Mononuclear cell (primary cell): ENCODE measurements at regions not wholly inside any gene's neighbourhood (a gene's known extent, or its start where the extent isn't known, plus 50 kb on each side); places are given as distances from the start of the nearest gene placed in this dataset.

Experiments used
- H3K27me3 ChIP-seq: 2 replicates; pipeline ENCODE4 v1.6.0; 2011; ENCODE audit warnings: low read length, control low read depth; ENCODE audit not compliant: insufficient read depth
- H3K4me1 ChIP-seq: 2 replicates; pipeline ENCODE4 v1.5.1; 2011; ENCODE audit warnings: mild to moderate bottlenecking, low read length, control low read depth; ENCODE audit not compliant: insufficient read depth
- H3K4me3 ChIP-seq: 2 replicates; pipeline ENCODE4 v1.5.1; 2011; ENCODE audit warnings: mild to moderate bottlenecking, low read length, moderate library complexity
- H3K9me3 ChIP-seq: 2 replicates; pipeline ENCODE4 v1.5.1; 2011; ENCODE audit warnings: low read depth, mild to moderate bottlenecking, control low read depth, low read length

- Histone ChIP-seq H3K9me3 (no peaks in the 10 kb centered on the region), H3K4me3 (no peak overlapping the region), H3K27me3 (no peaks in the 10 kb centered on the region), H3K4me1 (no peaks in the 10 kb centered on the region)
Observed at GRCh38 chr13:73740666-73741065, 393.5 kb downstream of the KLF12 start.

GRCh38 chr13:73739394-73739793 lies 394.8 kb downstream of the KLF12 start:
- Histone ChIP-seq H3K27me3 (no peaks in the 10 kb centered on the region), H3K4me3 (no peak overlapping the region), H3K4me1 (no peaks in the 10 kb centered on the region), H3K9me3 (no peaks in the 10 kb centered on the region)

GRCh38 chr13:73738626-73739025 lies 395.6 kb downstream of the KLF12 start:
- no peak overlapping the region for H3K4me3 ChIP-seq
- H3K4me1 ChIP-seq: no peaks in the 10 kb centered on the region
- no peaks in the 10 kb centered on the region for H3K9me3 ChIP-seq
- H3K27me3 ChIP-seq: no peaks in the 10 kb centered on the region

- Histone ChIP-seq H3K27me3 (no peaks in the 10 kb centered on the region), H3K9me3 (no peaks in the 10 kb centered on the region), H3K4me1 (no peaks in the 10 kb centered on the region), H3K4me3 (no peak overlapping the region)
Observed at GRCh38 chr13:73737214-73737613, 397.0 kb downstream of the KLF12 start.

- Histone ChIP-seq H3K9me3 (no peaks in the 10 kb centered on the region), H3K27me3 (no peaks in the 10 kb centered on the region), H3K4me1 (no peaks in the 10 kb centered on the region), H3K4me3 (no peak overlapping the region)
Observed at GRCh38 chr13:73733706-73734105, 400.5 kb downstream of the KLF12 start.

- Histone ChIP-seq H3K27me3 (no peaks in the 10 kb centered on the region), H3K4me3 (no peak overlapping the region)
Observed at GRCh38 chr13:73732350-73732749, 401.9 kb downstream of the KLF12 start.

GRCh38 chr13:73731564-73731963 lies 402.6 kb downstream of the KLF12 start:
- no peaks in the 10 kb centered on the region for H3K27me3 ChIP-seq

More at GRCh38 chr13:73732350-73732749, 401.9 kb downstream of the KLF12 start:
- H3K4me1 ChIP-seq: no peaks in the 10 kb centered on the region
- H3K9me3 ChIP-seq: no peaks in the 10 kb centered on the region

GRCh38 chr13:73730014-73730413 lies 404.2 kb downstream of the KLF12 start:
- Histone ChIP-seq H3K4me3 (no peak overlapping the region), H3K27me3 (no peaks in the 10 kb centered on the region), H3K9me3 (no peaks in the 10 kb centered on the region), H3K4me1 (no peaks in the 10 kb centered on the region)

More at GRCh38 chr13:73731564-73731963, 402.6 kb downstream of the KLF12 start:
- Histone ChIP-seq H3K4me1 (no peaks in the 10 kb centered on the region), H3K4me3 (no peak overlapping the region), H3K9me3 (no peaks in the 10 kb centered on the region)

GRCh38 chr13:73729046-73729445 lies 405.2 kb downstream of the KLF12 start:
- Histone ChIP-seq H3K4me1 (no peaks in the 10 kb centered on the region), H3K27me3 (no peaks in the 10 kb centered on the region)

GRCh38 chr13:73722120-73722519 lies 412.1 kb downstream of the KLF12 start:
- no peaks in the 10 kb centered on the region for H3K9me3 ChIP-seq
- H3K4me1 ChIP-seq: peaks cover 11% of the 10 kb centered on the region
- no peak overlapping the region for H3K4me3 ChIP-seq
- H3K27me3 ChIP-seq: no peaks in the 10 kb centered on the region

More at GRCh38 chr13:73729046-73729445, 405.2 kb downstream of the KLF12 start:
- no peak overlapping the region for H3K4me3 ChIP-seq
- H3K9me3 ChIP-seq: no peaks in the 10 kb centered on the region

- H3K4me3 ChIP-seq: no peak overlapping the region
Observed at GRCh38 chr13:73721571-73721970, 412.6 kb downstream of the KLF12 start.

GRCh38 chr13:73720216-73720840 lies 413.9 kb downstream of the KLF12 start:
- Histone ChIP-seq H3K4me3 (no peak overlapping the region), H3K4me1 (peaks cover 14% of the 10 kb centered on the region), H3K27me3 (no peaks in the 10 kb centered on the region), H3K9me3 (no peaks in the 10 kb centered on the region)

More at GRCh38 chr13:73721571-73721970, 412.6 kb downstream of the KLF12 start:
- Histone ChIP-seq H3K4me1 (peaks cover 13% of the 10 kb centered on the region), H3K9me3 (no peaks in the 10 kb centered on the region), H3K27me3 (no peaks in the 10 kb centered on the region)

GRCh38 chr13:73718246-73718645 lies 416.0 kb downstream of the KLF12 start:
- Histone ChIP-seq H3K4me1 (peaks cover 26% of the 10 kb centered on the region), H3K4me3 (no peak overlapping the region), H3K9me3 (no peaks in the 10 kb centered on the region), H3K27me3 (no peaks in the 10 kb centered on the region)

GRCh38 chr13:73717632-73718031 lies 416.6 kb downstream of the KLF12 start:
- peaks cover 26% of the 10 kb centered on the region for H3K4me1 ChIP-seq

GRCh38 chr13:73715911-73716510 lies 418.2 kb downstream of the KLF12 start:
- Histone ChIP-seq H3K4me3 (no peak overlapping the region), H3K4me1 (peaks cover 26% of the 10 kb centered on the region), H3K9me3 (no peaks in the 10 kb centered on the region)

More at GRCh38 chr13:73717632-73718031, 416.6 kb downstream of the KLF12 start:
- H3K9me3 ChIP-seq: no peaks in the 10 kb centered on the region
- no peaks in the 10 kb centered on the region for H3K27me3 ChIP-seq
- H3K4me3 ChIP-seq: no peak overlapping the region

More at GRCh38 chr13:73715911-73716510, 418.2 kb downstream of the KLF12 start:
- no peaks in the 10 kb centered on the region for H3K27me3 ChIP-seq
